ENCODE measurements at regions not wholly inside any gene's neighbourhood (a gene's known extent, or its start where the extent isn't known, plus 50 kb on each side); places are given as distances from the start of the nearest gene placed in this dataset.
"Not testable (repeated sequence)": the region's sequence is repeated elsewhere in the genome, so short reads cannot be mapped to it uniquely, and the experiment has no call there.

DNA sequence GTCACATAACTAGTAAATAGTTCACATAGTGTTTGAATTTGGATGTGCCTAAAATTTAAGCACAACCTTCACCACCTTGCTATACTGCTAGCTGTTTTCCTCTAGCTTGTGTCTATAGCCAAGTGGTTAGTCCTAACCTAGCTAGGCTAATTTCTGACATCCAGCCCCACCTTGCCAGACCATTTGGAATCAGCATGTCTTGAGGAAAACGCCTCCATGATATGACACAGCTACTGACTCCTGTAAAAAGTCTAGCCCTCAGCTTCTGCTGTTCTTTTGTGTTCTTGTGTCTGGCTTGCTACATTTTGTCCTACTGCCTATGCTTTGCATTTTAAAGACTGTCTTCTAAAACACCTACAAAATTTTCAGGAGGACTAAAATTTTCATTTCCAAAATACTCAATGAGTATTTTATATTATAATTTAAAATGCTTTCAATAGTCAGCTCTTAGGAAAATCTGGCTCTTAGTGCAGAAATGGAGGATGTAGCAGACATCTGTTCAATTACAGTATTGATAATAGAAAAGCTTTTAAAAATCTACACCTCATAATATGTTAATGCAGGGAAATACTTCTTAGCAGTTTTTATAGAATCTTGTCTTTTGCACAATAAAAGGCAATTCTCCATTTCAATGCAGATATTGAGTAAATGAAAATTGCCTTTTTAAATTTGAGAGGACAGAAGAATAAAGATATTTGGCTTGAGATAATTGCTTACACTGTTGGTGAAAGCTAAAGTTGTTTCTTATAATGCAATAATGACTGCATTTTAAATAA, 160.8 kb upstream of the APP start:
- no peak for DNase-seq (ENCODE audit: low read depth)

DNA sequence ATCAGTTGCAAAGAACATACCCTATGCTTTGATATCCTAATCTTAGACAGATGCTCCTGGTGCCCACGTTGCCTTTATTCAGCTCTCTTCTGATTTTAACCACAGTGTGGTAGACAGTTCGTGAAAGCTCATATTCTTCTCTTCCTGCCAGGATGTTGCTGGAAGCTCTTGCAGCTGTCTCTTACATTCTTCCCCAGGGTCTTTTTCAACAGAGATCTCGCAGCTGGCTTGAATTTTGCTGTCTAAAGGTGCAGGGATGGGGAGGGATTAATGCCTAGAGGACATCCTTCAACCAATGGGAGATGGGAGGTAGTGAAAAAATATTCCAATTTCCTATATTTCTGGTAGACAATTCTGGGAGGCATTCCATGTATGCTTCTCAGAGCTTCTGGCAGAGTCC, 150.0 kb upstream of the APP start:
- peak; percentile 28 for DNase-seq (ENCODE audit: low read depth)

GRCh38 chr21:26307640-26308039, 137.1 kb upstream of the APP start:
- no peak for DNase-seq (ENCODE audit: low read depth)

DNA sequence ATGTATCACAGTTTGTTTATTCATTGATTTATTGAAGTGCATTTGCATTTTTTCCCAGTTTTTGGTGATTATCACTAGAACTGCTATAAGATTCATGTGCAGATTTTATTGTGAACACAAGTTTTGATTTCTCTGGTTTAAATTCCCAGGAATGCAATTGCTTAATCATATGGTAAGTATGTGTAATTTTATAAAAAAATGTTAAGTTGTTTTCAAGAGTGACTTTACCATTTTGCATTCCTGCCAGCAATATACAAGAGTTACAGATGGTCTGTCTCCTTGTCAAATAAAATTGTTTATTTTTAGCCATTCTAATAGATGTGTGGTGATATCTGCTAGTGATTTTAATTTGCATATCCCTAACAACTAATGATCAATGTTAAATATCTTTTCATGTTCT, 127.3 kb upstream of the APP start:
- no peak for DNase-seq (ENCODE audit: low read depth)

- DNase-seq (ENCODE audit: low read depth): no peak
Observed at GRCh38 chr21:26293141-26293946, 122.8 kb upstream of the APP start.

DNA sequence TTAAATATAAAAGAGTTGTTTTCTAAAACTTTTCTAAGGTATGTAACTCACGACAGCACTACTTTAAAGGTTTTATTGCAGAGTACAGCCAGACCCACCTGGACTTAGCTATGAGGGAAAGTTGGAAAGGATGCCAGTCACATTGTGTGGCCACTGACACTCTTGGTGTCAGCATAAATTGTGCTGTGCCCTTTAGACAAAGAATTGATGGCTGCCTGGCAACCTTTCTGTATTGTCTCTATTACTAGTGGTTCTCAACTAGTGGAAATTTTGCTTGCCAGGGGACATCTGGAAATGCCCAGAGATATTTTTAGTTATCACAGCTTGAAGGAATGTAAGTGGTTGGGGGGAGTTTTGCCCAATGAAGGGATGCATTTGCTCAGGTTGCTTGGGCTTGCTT, 117.5 kb upstream of the APP start:
- DNase-seq (ENCODE audit: low read depth): no peak

GRCh38 chr21:26284531-26284930, 114.0 kb upstream of the APP start:
- DNase-seq (ENCODE audit: low read depth): no peak

DNA sequence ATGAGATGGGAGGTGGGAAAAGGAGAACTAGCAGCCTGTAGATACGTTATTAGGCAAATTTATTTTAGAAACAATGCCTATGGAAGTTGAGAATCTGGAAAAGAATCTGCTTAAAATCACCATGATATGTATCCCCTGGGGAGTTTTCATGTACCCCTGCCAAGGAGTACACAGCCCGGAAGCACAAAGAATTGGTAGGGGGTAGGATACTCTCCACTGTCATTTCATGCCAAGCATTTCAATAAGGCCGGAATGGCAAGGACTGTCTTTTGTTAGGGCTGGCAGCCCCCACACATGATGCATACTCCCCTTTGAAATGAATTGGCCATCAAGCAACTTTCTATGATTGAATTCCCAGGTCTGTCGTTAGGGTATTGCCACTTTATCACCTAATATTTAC, 111.5 kb upstream of the APP start:
- DNase-seq (ENCODE audit: low read depth): no peak

GRCh38 chr21:26281506-26281905, 110.9 kb upstream of the APP start:
- DNase-seq (ENCODE audit: low read depth): no peak

- peak; percentile 81 for DNase-seq (ENCODE audit: low read depth)
Observed at GRCh38 chr21:26280775-26281174, 110.2 kb upstream of the APP start.

- no peak for DNase-seq (ENCODE audit: low read depth)
Observed at GRCh38 chr21:26280148-26280547, 109.6 kb upstream of the APP start.

GRCh38 chr21:26275801-26276200, 105.2 kb upstream of the APP start:
- no peak for DNase-seq (ENCODE audit: low read depth)

- no peak for DNase-seq (ENCODE audit: low read depth)
Observed at GRCh38 chr21:26273686-26274313, 103.2 kb upstream of the APP start.

GRCh38 chr21:26267389-26267788, 96.8 kb upstream of the APP start:
- DNase-seq (ENCODE audit: low read depth): no peak

GRCh38 chr21:26246073-26246472, 75.5 kb upstream of the APP start:
- DNase-seq (ENCODE audit: low read depth): no peak

- DNase-seq (ENCODE audit: low read depth): no peak
Observed at GRCh38 chr21:26245428-26245827, 74.9 kb upstream of the APP start.

- DNase-seq (ENCODE audit: low read depth): no peak
Observed at GRCh38 chr21:26238646-26239045, 68.1 kb upstream of the APP start.

DNA sequence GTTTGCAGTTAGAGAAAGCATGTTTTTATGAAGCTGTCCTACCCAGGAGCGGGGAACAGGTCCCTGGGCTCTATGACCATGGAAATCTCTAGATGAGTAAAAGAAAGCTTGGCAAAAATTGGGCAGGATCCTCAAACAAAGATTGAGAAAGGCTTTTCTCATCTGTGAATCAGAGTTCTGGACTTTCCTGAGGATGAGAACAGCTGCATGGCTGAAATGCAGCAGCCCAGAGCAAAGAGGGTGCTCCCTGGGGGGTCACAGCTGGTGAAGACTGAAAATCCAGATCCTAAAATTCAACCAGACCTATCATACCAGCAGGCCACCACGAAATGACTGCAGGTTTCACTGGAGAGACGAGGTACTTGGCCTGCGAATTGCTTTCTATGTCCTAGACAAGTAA, 65.7 kb upstream of the APP start:
- DNase-seq (ENCODE audit: low read depth): no peak

GRCh38 chr21:26233297-26233696, 62.7 kb upstream of the APP start:
- DNase-seq (ENCODE audit: low read depth): not testable (repeated sequence)

DNA sequence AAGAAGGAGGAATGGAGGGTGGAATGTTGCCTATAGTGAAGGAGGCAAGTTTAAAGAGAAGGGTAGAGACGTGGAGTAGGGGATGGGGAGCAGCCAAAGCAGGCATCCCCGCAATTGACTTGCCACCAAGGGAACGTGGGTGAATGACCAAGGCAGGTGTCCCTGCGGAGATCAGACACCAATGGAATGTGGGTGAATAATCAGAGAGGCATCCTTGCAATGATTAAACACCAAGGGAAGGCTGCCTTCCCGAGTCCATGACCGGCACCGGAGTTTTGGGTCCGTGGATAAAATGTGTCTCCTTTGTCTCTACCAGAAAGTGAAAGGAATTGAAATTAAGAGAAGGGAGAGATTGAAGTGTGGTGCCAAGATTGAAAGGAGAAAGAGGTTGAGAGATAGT, 61.9 kb upstream of the APP start:
- not testable (repeated sequence) for DNase-seq (ENCODE audit: low read depth)

DNA sequence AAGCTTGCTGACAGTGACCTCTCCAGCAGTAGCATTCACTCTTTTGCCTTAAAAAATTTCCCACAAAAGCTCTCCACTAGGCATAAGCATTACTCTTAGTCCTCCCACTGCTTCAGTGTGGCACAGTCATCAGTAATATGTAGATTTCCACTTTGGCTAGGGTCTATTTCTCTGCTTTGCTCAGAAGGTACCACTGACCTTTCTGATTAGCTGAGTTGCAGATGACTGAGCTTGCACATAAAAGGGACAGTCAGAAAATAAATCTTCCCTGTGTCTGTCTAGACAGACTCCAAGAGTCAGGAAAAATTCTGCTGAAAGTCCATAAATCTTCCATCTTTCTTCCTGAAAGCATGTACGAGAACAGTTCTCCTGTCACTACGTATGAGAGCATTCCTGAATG, 56.6 kb upstream of the APP start:
- no peak for DNase-seq (ENCODE audit: low read depth)

GRCh38 chr21:26226724-26227123, 56.2 kb upstream of the APP start:
- no peak for DNase-seq (ENCODE audit: low read depth)

GRCh38 chr21:26225046-26225445, 54.5 kb upstream of the APP start:
- no peak for DNase-seq (ENCODE audit: low read depth)
